Breast epithelium (tissue), 4 donors: ENCODE measurements at regions not wholly inside any gene's neighbourhood (a gene's known extent, or its start where the extent isn't known, plus 50 kb on each side); places are given as distances from the start of the nearest gene placed in this dataset.

ENCODE experiments used
- DNase-seq, 2 donors: peaks; one replicate each; pipeline ENCODE4 v3.0.0-alpha.2; 2019; ENCODE audit warnings: low spot score in 2 of 2
- H3K27ac ChIP-seq, 2 donors: fragments of 200-600 bp; sonication (generic) in 1 of 2; one replicate each; pipeline ENCODE4 v1.5.1; 2016 to 2019; ENCODE audit warnings: mild to moderate bottlenecking in 1 of 2
- H3K27me3 ChIP-seq, 2 donors: fragments of 200-600 bp; sonication (generic) in 1 of 2; one replicate each; pipeline versions ENCODE4 v1.5.1 to v1.6.0; 2017 to 2019; ENCODE audit warnings: control low read depth in 1 of 2, mild to moderate bottlenecking in 1 of 2
- H3K36me3 ChIP-seq: fragments of 200-600 bp; one replicate; pipeline ENCODE4 v1.5.1; 2019
- H3K4me1 ChIP-seq, 2 donors: fragments of 200-600 bp; sonication (generic); one replicate each; pipeline ENCODE4 v1.5.1; 2016 to 2019; ENCODE audit warnings: control low read depth in 1 of 2
- H3K4me3 ChIP-seq, 3 donors: fragments of 200-600 bp; sonication (generic); 1 replicate in 2 of 3; 2 replicates in 1 of 3; pipeline ENCODE4 v1.5.1; 2016 to 2019; ENCODE audit warnings: mild to moderate bottlenecking in 3 of 3, moderate library complexity in 2 of 3
- H3K9me3 ChIP-seq, 2 donors: fragments of 200-600 bp; sonication (generic) in 1 of 2; one replicate each; pipeline ENCODE4 v1.5.1; 2016 to 2019; ENCODE audit warnings: control low read depth in 1 of 2
- CTCF ChIP-seq, 3 donors: fragments of 450-650 bp; IDR thresholded peaks; one replicate each; pipeline ENCODE4 v1.5.1; 2016 to 2017; ENCODE audit warnings: antibody characterized with exemption in 3 of 3, mild to moderate bottlenecking in 3 of 3, moderate library complexity in 3 of 3
- POLR2A ChIP-seq: fragments of 450-650 bp; IDR thresholded peaks from one replicate; pipeline ENCODE4 v1.6.1; 2016; ENCODE audit warnings: antibody characterized with exemption, mild to moderate bottlenecking, moderate library complexity
- POLR2AphosphoS5 ChIP-seq, 3 donors: sonication (generic); formaldehyde crosslinking; IDR thresholded peaks; one replicate each; pipeline ENCODE4 v1.6.1; 2017; ENCODE audit warnings: antibody characterized with exemption in 3 of 3
- intact Hi-C: fragments of 100-400 bp; cut with DNase I; formaldehyde crosslinking; loops from one replicate; pipeline ENCODE4 v1.15.1; 2023; ENCODE audit warnings: low total_unique reads

- Histone ChIP-seq H3K27ac (no peak overlapping the region), H3K27me3 (no peaks in the 10 kb centered on the region), H3K9me3 (no peaks in the 10 kb centered on the region), H3K36me3 (peaks cover 3% of the 10 kb centered on the region), H3K4me1 (no peaks in the 10 kb centered on the region), H3K4me3 (no peak overlapping the region)
- intact Hi-C loops, result no loop called here
- no peak for DNase-seq
- TF ChIP-seq CTCF (IDR thresholded peaks at IDR 0.05) (no peak), POLR2AphosphoS5 (IDR thresholded peaks at IDR 0.05) (no peak), POLR2A (no peak)
Observed at GRCh38 chr13:71323266-71323665, 543.7 kb downstream of the DACH1 start.

GRCh38 chr13:71320452-71320851 is 546.6 kb downstream of the DACH1 start:
- no peaks in the 10 kb centered on the region for H3K9me3 ChIP-seq
- intact Hi-C loops, result no loop called here
- H3K27ac ChIP-seq, result no peak overlapping the region
- H3K4me1 ChIP-seq, result no peaks in the 10 kb centered on the region
- H3K27me3 ChIP-seq, result no peaks in the 10 kb centered on the region
- DNase-seq, result no peak
- no peak for TF ChIP-seq CTCF (IDR thresholded peaks at IDR 0.05)
- no peak for TF ChIP-seq POLR2A
- no peak for TF ChIP-seq POLR2AphosphoS5 (IDR thresholded peaks at IDR 0.05)
- no peak overlapping the region for H3K4me3 ChIP-seq
- H3K36me3 ChIP-seq, result no peaks in the 10 kb centered on the region

- H3K4me1 ChIP-seq, result no peaks in the 10 kb centered on the region
- intact Hi-C loops, result no loop called here
- no peaks in the 10 kb centered on the region for H3K36me3 ChIP-seq
- H3K4me3 ChIP-seq, result no peak overlapping the region
- H3K9me3 ChIP-seq, result no peaks in the 10 kb centered on the region
- no peak for TF ChIP-seq CTCF (IDR thresholded peaks at IDR 0.05)
- TF ChIP-seq POLR2AphosphoS5 (IDR thresholded peaks at IDR 0.05), result no peak
- TF ChIP-seq POLR2A, result no peak
- DNase-seq, result no peak
- H3K27me3 ChIP-seq, result no peaks in the 10 kb centered on the region
- no peak overlapping the region for H3K27ac ChIP-seq
Observed at GRCh38 chr13:71316792-71317363, 550.1 kb downstream of the DACH1 start.

GRCh38 chr13:71312923-71313322 is 554.1 kb downstream of the DACH1 start:
- DNase-seq, result no peak
- intact Hi-C loops, result no loop called here
- H3K27me3 ChIP-seq, result no peaks in the 10 kb centered on the region
- TF ChIP-seq POLR2AphosphoS5 (IDR thresholded peaks at IDR 0.05) (no peak), CTCF (IDR thresholded peaks at IDR 0.05) (no peak), POLR2A (no peak)
- H3K4me1 ChIP-seq, result no peaks in the 10 kb centered on the region
- H3K4me3 ChIP-seq, result no peak overlapping the region
- H3K9me3 ChIP-seq, result no peaks in the 10 kb centered on the region
- H3K27ac ChIP-seq, result no peak overlapping the region
- H3K36me3 ChIP-seq, result no peaks in the 10 kb centered on the region

- no peaks in the 10 kb centered on the region for H3K27me3 ChIP-seq
- intact Hi-C loops, result no loop called here
- H3K36me3 ChIP-seq, result no peaks in the 10 kb centered on the region
- H3K27ac ChIP-seq, result no peak overlapping the region
- no peak overlapping the region for H3K4me3 ChIP-seq
- no peak for DNase-seq
- no peaks in the 10 kb centered on the region for H3K9me3 ChIP-seq
- TF ChIP-seq POLR2A (no peak), POLR2AphosphoS5 (IDR thresholded peaks at IDR 0.05) (no peak), CTCF (IDR thresholded peaks at IDR 0.05) (no peak)
- no peaks in the 10 kb centered on the region for H3K4me1 ChIP-seq
Observed at GRCh38 chr13:71309905-71310304, 557.1 kb downstream of the DACH1 start.
